ENCODE measurements at regions not wholly inside any gene's neighbourhood (a gene's known extent, or its start where the extent isn't known, plus 50 kb on each side); places are given as distances from the start of the nearest gene placed in this dataset.
"Not testable (repeated sequence)": the region's sequence is repeated elsewhere in the genome, so short reads cannot be mapped to it uniquely, and the experiment has no call there.

DNA sequence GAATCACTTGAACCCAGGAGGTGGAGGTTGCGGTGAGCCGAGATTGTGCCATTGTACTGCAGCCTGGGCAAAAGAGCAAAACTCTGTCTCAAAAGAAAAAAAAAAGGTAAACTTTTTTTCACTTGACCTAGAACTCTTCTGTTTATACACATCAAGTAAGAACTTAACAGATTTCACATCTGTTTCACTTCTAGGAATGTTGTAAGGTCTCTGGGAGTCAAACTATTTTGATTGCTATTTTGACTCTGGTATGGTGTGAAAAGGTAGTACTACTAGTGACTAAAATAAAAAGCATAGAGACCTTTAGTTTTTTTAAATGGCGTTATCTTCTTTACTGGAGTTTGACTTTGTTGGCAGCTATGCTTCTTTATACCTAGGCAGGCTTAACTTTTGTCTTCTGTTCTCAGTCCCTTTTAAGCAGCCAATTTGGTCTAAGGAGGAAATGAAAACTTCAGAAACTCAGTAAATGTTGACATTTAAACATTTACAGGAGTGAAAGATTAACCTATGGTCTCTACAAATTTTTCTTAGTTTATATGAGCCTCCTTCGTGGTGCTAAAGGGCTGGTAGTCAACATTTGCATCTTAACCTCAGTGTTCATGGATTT is 84.7 kb downstream of the METTL2B start:
- not testable (repeated sequence) for DNase-seq (ENCODE audit: low spot score)

- DNase-seq (ENCODE audit: low spot score): not testable (repeated sequence)
These were observed 86.2 kb downstream of the METTL2B start for GRCh38 chr7:128562795-128563194.

DNA sequence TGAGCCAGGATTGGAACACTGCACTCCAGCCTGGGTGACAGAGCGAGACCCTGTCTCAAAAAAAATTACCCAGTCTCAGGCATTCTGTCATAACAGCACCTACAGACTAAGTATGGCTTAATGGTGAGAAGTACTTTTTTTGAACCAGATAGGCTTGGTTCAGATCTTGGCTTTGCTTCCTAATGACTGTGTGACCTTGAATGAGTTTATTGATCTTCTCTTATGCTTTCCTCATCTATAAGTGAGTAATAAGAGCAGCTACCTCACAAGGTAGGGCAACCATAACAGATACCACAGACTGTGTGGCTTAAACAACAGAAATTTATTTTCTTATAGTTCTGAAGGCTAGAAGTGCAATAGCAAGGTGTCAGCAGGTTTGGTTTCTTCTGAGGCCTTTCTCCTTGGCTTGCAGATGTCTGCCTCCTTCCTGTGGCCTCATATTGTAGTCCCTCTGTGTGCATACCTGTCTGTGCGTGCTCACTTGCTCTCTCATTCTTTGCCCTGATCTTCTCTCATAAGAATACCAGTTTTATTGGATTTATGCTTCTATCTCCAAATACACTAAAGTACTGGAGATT is 87.7 kb downstream of the METTL2B start:
- DNase-seq (ENCODE audit: low spot score): not testable (repeated sequence)

GRCh38 chr7:128564932-128565864 is 88.7 kb downstream of the METTL2B start:
- DNase-seq (ENCODE audit: low spot score): not testable (repeated sequence)

- not testable (repeated sequence) for DNase-seq (ENCODE audit: low spot score)
These were observed 96.8 kb upstream of the GARIN1A start for GRCh38 chr7:128575277-128575676.

DNA sequence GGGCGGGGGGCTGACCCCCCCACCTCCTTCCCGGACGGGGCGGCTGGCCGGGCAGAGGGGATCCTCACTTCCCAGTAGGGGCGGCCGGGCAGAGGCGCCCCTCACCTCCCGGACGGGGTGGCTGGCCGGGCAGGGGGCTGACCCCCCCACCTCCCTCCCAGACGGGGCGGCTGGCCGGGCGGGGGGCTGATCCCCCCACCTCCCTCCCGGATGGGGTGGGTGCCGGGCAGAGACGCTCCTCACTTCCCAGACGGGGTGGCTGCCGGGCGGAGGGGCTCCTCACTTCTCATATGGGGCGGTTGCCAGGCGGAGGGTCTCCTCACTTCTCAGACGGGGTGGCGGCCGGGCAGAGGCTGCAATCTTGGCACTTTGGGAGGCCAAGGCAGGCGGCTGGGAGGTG is 95.1 kb upstream of the GARIN1A start:
- not testable (repeated sequence) for DNase-seq (ENCODE audit: low spot score)

DNA sequence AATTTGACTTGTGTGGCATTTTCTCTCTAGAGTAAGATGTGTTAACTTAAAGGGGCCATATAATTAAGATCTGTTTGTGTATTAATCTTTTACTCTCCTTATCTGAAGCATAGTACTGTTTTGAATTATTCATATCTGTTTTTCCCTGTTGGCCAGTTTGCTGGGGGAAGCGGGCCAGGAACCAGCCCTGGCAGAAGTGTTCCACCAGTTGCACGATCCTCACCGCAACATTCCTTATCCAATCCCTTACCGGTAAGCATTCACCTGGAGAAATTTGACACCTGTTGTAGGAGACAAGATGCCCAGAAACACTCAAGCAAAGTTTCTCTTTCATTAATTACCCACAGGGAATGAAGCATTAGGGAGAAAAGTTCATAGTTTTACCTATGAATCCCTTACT is 92.2 kb upstream of the GARIN1A start:
- DNase-seq (ENCODE audit: low spot score): not testable (repeated sequence)

DNA sequence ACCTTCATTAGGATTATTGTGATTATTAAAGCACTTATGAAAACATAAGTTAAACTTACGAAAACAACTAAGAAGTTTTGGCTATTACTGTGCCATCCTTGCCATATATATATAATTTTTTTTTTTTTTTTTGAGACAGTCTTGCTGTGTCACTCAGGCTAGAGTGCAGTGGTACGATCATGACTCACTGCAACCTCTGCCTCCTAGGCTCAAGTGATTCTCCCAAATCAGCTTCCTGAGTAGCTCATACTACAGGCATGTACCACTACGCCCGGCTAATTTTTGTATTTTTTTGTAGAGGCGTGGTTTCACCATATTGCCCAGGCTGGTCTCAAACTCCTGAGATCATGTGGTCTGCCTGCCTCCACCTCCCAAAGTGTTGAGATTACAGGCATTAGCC is 91.0 kb upstream of the GARIN1A start:
- not testable (repeated sequence) for DNase-seq (ENCODE audit: low spot score)

DNA sequence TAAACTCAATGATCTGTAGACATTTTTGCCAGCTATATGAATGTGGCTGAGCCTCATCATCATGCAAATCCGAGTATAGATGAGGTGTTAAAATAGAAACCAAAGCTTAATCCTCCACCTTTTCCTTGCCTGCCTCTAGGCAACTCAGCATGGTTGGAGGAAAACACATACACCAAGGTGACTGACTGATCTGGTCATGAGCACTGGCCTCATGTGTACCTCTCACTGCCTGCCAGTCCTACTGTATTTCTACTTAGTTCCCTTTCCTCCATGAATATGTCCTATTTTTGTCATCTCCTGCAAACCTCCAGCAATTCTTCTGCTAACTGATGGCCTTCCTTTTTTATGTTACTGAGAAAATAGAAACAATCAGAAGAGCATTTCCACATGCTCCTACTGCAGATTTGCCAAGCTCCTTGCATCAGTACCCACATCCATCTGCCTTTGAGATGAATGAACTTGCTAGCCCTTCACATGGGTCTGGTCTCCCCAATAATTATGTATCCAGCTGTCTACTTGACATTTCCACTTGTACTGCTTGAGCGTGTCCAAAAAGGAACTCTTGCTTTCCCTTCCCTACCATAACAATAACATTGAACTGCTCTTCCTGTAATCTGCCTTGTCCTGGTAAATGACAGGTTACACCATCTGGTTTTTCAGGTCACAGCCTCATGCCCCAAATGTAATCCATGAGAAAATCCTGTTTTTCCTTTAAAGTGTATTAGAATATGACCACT is 90.1 kb upstream of the GARIN1A start:
- DNase-seq (ENCODE audit: low spot score): not testable (repeated sequence)

- DNase-seq (ENCODE audit: low spot score): not testable (repeated sequence)
These were observed 85.4 kb upstream of the GARIN1A start for GRCh38 chr7:128586715-128587114.

GRCh38 chr7:128591705-128592104 is 80.4 kb upstream of the GARIN1A start:
- DNase-seq (ENCODE audit: low spot score): no peak

DNA sequence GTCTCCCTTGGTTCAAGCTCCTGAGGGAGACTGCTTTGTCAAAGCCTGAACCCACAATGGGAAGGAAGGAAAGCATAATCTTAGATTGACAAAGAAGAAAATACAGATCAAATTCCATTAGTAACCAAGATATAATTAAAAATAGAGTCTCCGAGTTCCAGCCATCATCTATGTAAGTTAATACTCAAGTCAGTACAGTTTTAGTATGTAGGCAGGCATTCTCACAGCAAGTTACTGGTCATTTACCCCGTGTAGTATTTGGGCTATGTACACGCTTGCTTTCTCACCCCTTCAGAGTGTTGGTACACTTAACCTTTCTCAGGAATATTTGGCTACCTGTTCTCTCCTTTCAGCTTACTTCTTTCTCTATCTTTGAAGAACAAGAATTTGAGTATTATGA is 79.9 kb upstream of the GARIN1A start:
- DNase-seq (ENCODE audit: low spot score): not testable (repeated sequence)

DNA sequence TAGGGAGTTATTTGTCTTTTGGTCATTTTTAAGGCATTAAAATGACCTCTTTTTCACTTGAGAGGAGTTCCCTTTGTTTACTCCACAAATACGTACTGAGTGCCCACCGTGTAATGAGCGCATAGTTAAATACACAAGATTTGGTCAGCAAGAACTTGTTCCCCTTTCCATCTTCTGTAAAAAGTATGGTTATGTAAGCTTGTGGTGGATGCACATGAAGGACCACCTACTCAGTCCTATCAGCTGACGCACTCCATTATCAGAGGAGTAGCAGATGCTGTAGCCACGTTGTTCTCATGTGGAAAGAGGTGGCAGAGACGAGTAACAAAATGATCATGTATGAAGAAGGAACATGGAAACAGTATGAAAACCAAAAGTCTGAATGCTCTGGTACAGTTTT is 78.0 kb upstream of the GARIN1A start:
- DNase-seq (ENCODE audit: low spot score): not testable (repeated sequence)

GRCh38 chr7:128596336-128597128 is 75.6 kb upstream of the GARIN1A start:
- DNase-seq (ENCODE audit: low spot score): not testable (repeated sequence)

DNA sequence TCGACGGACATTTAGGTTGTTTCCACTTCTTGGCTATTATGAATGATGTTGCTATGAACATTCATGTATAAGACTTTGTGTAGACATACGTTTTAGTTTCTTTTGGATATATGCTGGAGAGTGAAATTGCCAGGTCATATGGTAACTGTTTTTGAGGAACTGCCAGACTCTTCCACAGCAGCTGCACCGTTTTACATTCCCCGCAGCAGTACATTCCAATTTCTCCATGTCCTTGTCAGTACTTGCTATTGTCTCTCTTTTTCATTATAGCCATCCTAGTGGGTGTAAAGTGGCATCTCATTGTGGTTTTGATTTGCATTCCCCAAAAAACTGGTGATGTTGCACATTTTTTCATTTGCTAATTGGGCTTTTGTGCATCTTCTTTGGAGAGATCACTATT is 73.1 kb upstream of the GARIN1A start:
- not testable (repeated sequence) for DNase-seq (ENCODE audit: low spot score)

- DNase-seq (ENCODE audit: low spot score): peak; percentile 88
These were observed 63.2 kb upstream of the GARIN1A start for GRCh38 chr7:128608678-128609421.

- DNase-seq (ENCODE audit: low spot score): not testable (repeated sequence)
These were observed 58.7 kb upstream of the GARIN1A start for GRCh38 chr7:128613366-128613765.

- not testable (repeated sequence) for DNase-seq (ENCODE audit: low spot score)
These were observed 57.3 kb upstream of the GARIN1A start for GRCh38 chr7:128614812-128615211.

- DNase-seq (ENCODE audit: low spot score): not testable (repeated sequence)
These were observed 55.3 kb upstream of the GARIN1A start for GRCh38 chr7:128616799-128617198.

All from NAMALWA (cell line).